GM18505 (cell line): ENCODE measurements at regions not wholly inside any gene's neighbourhood (a gene's known extent, or its start where the extent isn't known, plus 50 kb on each side); places are given as distances from the start of the nearest gene placed in this dataset.

Experiments used
- ATAC-seq: cut with Tn5 transposase; IDR thresholded peaks from one replicate; pipeline ENCODE4 v1.9.1; 2021; ENCODE audit not compliant: unreplicated experiment
- POLR2A ChIP-seq: IDR thresholded peaks from 4 replicates; pipeline ENCODE4 v1.6.1; 2011; ENCODE audit warnings: borderline replicate concordance; ENCODE audit not compliant: insufficient read depth, insufficient read length; ENCODE audit errors: extremely low read depth

DNA sequence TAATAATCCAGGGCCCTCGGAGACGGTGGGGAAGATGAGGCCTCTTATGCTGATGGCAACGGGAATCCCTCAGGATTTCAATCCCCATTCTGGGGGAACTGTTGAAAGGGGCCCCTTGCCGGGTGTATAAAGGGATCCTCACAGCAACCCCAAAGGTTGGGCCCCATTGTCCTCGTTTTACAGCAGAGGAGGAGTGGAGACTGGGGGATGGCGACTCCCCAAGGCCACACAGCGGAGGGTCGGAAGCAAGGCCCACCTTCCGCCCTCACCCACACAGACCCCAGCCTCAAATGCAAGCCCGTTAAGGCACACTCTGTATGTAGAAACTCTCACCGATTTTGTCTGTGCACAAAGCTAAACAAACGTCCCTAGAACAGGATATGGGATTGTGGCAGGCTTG is 327.9 kb upstream of the DIO3 start:
- TF ChIP-seq POLR2A: no peak

GRCh38 chr14:101233808-101234207 is 327.5 kb upstream of the DIO3 start:
- ATAC-seq: no peak
- TF ChIP-seq POLR2A: no peak

More for the DNA sequence above, 327.9 kb upstream of the DIO3 start:
- ATAC-seq: no peak

- ATAC-seq: no peak
- TF ChIP-seq POLR2A: no peak
Measured at GRCh38 chr14:101234244-101234937, 326.9 kb upstream of the DIO3 start.

DNA sequence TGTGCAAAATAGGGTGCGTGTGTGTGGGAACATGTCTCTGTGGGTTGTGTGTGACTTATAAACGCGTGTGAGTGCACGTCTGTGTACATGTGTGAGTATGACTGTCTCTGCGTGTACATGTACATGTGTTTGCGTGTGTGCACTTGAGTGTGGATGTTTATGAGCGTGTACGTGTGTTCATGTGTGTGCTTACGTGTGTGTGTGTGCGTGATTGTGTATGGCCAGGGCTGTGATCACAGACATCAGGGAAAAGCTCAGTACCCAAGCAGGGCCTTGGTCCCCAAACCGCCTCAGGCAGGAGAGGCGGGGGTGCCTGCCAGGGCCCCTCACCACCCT is 326.3 kb upstream of the DIO3 start:
- no peak for TF ChIP-seq POLR2A
- ATAC-seq: no peak

DNA sequence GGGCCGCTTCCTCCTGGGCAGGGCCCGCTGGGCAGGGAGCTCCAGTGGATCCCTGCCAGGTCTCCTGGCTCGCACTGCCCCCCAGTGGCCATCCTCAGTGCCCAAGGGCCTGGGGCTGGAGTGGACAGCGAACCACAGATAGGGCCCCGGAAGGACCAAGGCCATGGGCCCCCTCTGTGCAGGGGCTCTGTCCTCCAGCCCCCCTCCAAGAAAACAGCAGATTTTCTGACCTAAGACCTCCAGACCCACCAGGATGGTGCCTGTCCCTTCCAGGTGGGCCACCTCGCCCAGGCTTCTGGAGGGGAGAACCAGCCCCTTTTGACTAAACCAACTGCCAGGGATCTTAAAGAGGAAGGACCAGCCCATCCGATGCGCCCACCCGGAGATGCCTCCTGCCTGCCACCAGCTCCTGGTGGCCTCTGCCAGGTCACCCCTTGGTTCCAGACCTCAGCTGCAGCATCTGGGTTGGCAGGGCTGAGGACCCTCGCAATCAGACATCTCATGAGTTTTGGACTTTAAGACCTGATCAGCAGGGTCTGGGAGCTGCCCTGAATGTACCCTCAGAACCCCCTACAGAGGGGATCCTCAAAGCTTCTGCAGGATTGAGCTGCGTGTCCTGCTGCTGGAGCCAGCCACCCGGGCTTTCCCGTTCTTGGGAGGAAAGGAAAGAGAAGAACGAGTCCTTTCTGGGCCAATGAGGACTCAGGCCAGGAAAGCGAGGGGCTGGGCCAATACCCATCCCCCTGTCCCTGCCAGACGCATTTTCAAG is 325.8 kb upstream of the DIO3 start:
- ATAC-seq: no peak
- no peak for TF ChIP-seq POLR2A

- no peak for ATAC-seq
- no peak for TF ChIP-seq POLR2A
Measured at GRCh38 chr14:101236496-101237251, 324.6 kb upstream of the DIO3 start.

DNA sequence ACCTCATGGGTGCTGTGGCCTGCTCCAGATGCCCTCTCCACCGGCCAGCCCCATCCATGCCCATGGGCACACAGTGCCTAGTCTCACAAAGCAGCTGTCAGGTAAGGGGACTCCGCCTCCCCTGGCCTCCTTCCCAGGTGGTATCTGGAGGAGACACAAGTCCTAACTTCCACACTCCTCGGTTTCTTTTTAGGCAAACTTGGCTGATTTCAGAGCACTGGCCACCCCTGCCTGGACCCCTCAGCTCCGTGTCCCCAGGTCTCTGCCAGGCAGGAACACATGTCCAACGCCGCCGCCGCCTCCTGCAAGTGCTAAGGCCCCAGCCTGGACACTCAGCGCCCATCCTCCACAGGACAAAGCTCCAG is 324.1 kb upstream of the DIO3 start:
- no peak for TF ChIP-seq POLR2A
- ATAC-seq: no peak

DNA sequence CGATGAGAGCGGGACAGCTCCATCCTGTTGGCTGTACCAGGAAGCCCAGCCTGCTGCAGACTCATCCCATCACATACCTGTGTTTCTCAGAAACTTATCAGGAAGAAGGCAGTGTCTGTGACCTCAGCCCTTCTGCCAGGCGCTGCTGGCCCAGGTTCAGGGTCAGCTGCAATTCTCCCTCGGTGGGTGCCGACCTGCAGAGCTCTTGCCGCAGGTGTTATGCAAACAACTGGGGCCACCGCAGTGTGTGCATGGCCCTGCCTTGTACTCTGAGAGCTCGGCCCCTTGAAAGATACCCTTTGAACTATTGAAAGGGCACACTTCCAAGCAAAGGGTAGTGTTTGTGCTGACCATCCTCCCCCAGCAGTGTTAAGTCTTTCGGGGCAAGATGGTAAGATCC is 322.2 kb upstream of the DIO3 start:
- ATAC-seq: no peak
- TF ChIP-seq POLR2A: no peak

GRCh38 chr14:101241147-101241546 is 320.1 kb upstream of the DIO3 start:
- no peak for TF ChIP-seq POLR2A
- ATAC-seq: no peak

DNA sequence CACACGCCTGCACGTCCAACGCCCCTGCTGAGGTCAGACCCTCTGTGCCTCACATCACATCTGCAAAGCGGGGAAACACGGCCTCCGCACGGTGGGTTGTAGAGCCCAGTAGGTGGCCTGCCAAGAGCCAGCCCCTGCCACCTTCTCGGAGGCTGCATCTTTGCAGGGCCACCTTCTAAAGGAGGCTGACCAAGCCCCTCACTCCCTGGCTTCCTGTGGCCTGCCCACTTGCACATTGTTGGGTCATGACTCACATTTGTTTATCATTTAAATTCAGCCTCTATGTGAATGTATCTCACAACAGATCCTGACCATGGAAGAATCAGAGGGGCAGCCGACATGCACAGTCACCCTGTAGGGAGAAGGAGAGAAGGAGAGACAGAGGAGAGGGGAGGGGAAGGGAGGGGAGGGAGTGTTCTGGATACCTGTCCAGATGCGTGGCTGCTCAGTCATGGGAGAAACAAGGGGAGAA is 319.5 kb upstream of the DIO3 start:
- no peak for TF ChIP-seq POLR2A
- no peak for ATAC-seq

- ATAC-seq: no peak
Measured at GRCh38 chr14:101242442-101243385, 318.6 kb upstream of the DIO3 start.

DNA sequence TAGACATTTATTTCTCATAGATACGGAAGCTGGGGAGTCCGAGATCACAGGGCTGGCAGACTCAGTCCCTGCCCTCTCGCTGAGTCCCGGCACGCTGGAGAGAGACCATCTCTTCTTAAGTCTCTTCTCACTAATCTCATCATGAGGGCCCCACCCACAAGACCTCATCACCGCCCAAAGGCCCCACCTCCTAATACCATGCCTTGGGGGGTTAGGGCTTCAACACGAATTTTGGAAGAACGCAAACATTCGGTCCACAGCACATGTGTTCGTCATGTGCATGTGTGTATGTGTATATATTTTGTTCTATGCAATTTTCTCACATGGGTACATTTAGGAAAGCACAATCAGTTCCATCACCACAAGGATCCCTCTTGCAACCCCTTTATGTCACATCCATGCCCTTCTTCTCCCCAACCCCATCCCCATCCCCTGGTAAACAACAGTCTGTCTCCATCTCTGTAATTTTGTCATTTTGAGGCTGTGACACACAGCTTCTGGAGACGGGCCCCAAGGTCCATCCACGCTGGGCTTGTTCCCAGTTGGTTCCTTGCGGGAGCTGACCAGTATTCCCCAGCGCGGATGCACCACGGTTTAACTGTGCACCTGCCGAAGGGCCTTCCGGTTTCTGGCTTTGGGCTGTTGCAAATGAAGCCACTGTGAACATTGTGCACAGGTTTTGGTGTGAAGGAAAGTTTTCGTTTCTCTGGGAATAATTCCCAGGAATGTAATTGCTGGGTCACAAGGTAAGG is 317.5 kb upstream of the DIO3 start:
- no peak for ATAC-seq
- no peak for TF ChIP-seq POLR2A

More at GRCh38 chr14:101242442-101243385, 318.6 kb upstream of the DIO3 start:
- TF ChIP-seq POLR2A: no peak
